ENCODE measurements at regions not wholly inside any gene's neighbourhood (a gene's known extent, or its start where the extent isn't known, plus 50 kb on each side); places are given as distances from the start of the nearest gene placed in this dataset.

DNA sequence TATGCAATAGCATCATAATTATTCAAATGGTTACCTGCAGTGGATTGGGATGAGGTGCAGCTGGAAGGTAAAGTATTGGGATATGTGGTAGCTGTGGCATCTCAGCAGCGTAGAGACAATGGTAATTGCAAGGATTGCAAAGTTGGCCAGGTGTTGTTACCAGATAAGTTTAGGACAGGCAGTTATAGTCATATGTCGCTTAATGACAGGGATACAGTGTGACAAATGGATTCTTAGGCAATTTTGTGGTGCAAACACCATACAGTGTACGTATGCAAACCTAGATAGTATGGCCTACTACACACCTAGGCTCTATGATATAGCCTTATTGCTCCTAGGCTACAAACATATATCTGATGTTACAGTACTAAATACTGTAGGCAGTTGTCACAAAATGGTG lies 163.5 kb upstream of the LYZL2 start:
- peaks cover 28% of the 10 kb centered on the region for H3K27me3 Mint-ChIP-seq (ENCODE audit: insufficient read depth)
- Histone ChIP-seq H3K27ac (ENCODE audit: low read depth, low read length) (no peak overlapping the region), H3K4me1 (ENCODE audit: control insufficient read depth, insufficient read depth, low read length) (no peaks in the 10 kb centered on the region), H3K36me3 (ENCODE audit: control insufficient read depth, insufficient read depth, low read length) (no peaks in the 10 kb centered on the region), H3K9ac (ENCODE audit: extremely low read depth, low read length, poor library complexity, severe bottlenecking) (no peak overlapping the region), H3K4me3 (ENCODE audit: low read length) (no peak overlapping the region), H3K9me3 (ENCODE audit: control insufficient read depth, low read length) (peaks cover 5% of the 10 kb centered on the region), H3K27me3 (ENCODE audit: control insufficient read depth, insufficient read depth, low read length, poor library complexity, severe bottlenecking) (peaks cover 11% of the 10 kb centered on the region)
- no peak overlapping the region for H3K4me3 Mint-ChIP-seq
- H3K9me3 Mint-ChIP-seq: no peaks in the 10 kb centered on the region
- H3K4me1 Mint-ChIP-seq: no peaks in the 10 kb centered on the region
- no peak overlapping the region for H3K27ac Mint-ChIP-seq
- no peaks in the 10 kb centered on the region for H3K36me3 Mint-ChIP-seq (ENCODE audit: low read depth)
- DNase-seq: no peak
- TF ChIP-seq, protein P1, sequence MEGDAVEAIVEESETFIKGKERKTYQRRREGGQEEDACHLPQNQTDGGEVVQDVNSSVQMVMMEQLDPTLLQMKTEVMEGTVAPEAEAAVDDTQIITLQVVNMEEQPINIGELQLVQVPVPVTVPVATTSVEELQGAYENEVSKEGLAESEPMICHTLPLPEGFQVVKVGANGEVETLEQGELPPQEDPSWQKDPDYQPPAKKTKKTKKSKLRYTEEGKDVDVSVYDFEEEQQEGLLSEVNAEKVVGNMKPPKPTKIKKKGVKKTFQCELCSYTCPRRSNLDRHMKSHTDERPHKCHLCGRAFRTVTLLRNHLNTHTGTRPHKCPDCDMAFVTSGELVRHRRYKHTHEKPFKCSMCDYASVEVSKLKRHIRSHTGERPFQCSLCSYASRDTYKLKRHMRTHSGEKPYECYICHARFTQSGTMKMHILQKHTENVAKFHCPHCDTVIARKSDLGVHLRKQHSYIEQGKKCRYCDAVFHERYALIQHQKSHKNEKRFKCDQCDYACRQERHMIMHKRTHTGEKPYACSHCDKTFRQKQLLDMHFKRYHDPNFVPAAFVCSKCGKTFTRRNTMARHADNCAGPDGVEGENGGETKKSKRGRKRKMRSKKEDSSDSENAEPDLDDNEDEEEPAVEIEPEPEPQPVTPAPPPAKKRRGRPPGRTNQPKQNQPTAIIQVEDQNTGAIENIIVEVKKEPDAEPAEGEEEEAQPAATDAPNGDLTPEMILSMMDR (conservative IDR thresholded peaks at IDR 0.05): no peak
- 85 to 92% methylated on average over 3 of the region's 3 CpGs for WGBS, 2 experiments (ENCODE audit: insufficient coverage in 1 of 2, insufficient read length in 1 of 2)

DNA sequence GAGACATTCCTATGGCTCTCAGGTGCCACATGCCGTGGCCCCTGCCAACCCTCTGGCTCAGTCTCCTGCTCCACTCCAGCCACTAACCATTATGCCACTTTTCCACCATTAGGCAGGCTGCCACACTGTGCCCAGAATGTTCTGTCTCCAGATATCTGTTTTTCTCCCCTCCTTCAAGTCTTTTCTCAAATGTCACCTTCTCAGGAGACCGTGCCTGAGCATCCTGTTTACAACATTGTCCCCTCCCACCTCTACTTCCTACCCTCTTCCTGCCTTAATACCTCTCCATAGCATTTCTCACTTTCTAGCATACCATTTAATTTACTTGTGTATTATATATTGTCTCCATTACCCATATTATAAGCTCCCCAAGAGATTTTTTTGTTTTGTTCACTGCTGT lies 162.5 kb upstream of the LYZL2 start:
- Mint-ChIP-seq H3K4me3 (no peak overlapping the region), H3K4me1 (no peaks in the 10 kb centered on the region), H3K27ac (no peak overlapping the region), H3K36me3 (ENCODE audit: low read depth) (no peaks in the 10 kb centered on the region), H3K9me3 (no peaks in the 10 kb centered on the region), H3K27me3 (ENCODE audit: insufficient read depth) (peaks cover 36% of the 10 kb centered on the region)
- TF ChIP-seq, protein P1 (conservative IDR thresholded peaks at IDR 0.05): no peak
- Histone ChIP-seq H3K27me3 (ENCODE audit: control insufficient read depth, insufficient read depth, low read length, poor library complexity, severe bottlenecking) (peaks cover 22% of the 10 kb centered on the region), H3K27ac (ENCODE audit: low read depth, low read length) (no peak overlapping the region), H3K9ac (ENCODE audit: extremely low read depth, low read length, poor library complexity, severe bottlenecking) (no peak overlapping the region), H3K9me3 (ENCODE audit: control insufficient read depth, low read length) (peaks cover 5% of the 10 kb centered on the region), H3K4me1 (ENCODE audit: control insufficient read depth, insufficient read depth, low read length) (no peaks in the 10 kb centered on the region), H3K36me3 (ENCODE audit: control insufficient read depth, insufficient read depth, low read length) (no peaks in the 10 kb centered on the region), H3K4me3 (ENCODE audit: low read length) (no peak overlapping the region)
- 87 to 94% methylated on average over 2 of the region's 2 CpGs for WGBS, 2 experiments (ENCODE audit: insufficient coverage in 1 of 2, insufficient read length in 1 of 2)
- no peak for DNase-seq

DNA sequence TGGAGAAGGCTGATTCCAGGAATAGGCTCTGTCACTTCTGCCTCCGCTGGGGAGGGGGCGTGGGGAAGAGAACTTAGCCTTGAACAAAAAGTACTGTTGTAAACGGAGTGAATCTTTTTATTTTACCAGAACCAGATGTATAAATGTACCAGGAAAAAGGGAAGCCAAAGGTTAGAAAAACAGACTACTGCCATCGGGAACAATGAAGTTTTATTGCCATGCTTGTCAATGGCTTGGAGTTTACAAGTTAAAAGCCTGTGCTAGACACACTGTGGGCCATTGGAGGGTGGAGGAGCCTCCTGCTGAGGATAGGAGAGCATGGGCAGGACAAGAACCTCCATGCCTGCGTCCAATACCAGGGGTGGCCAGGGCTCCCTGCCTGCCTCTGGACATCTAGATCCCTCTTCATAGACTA lies 161.7 kb upstream of the LYZL2 start:
- Mint-ChIP-seq H3K27ac (no peak overlapping the region), H3K36me3 (ENCODE audit: low read depth) (no peaks in the 10 kb centered on the region), H3K4me3 (no peak overlapping the region), H3K4me1 (no peaks in the 10 kb centered on the region), H3K27me3 (ENCODE audit: insufficient read depth) (peaks cover 41% of the 10 kb centered on the region), H3K9me3 (no peaks in the 10 kb centered on the region)
- TF ChIP-seq, protein P1 (conservative IDR thresholded peaks at IDR 0.05): no peak
- Histone ChIP-seq H3K4me3 (ENCODE audit: low read length) (no peak overlapping the region), H3K4me1 (ENCODE audit: control insufficient read depth, insufficient read depth, low read length) (no peaks in the 10 kb centered on the region), H3K36me3 (ENCODE audit: control insufficient read depth, insufficient read depth, low read length) (no peaks in the 10 kb centered on the region), H3K9ac (ENCODE audit: extremely low read depth, low read length, poor library complexity, severe bottlenecking) (no peak overlapping the region), H3K9me3 (ENCODE audit: control insufficient read depth, low read length) (peaks cover 5% of the 10 kb centered on the region), H3K27ac (ENCODE audit: low read depth, low read length) (no peak overlapping the region), H3K27me3 (ENCODE audit: control insufficient read depth, insufficient read depth, low read length, poor library complexity, severe bottlenecking) (peaks cover 30% of the 10 kb centered on the region)
- 84 to 92% methylated on average over 1 to 5 of the region's 5 CpGs for WGBS, 2 experiments (ENCODE audit: insufficient coverage in 1 of 2, insufficient read length in 1 of 2)
- DNase-seq: no peak

Data from endodermal cell (in vitro differentiated cells).